ENCODE measurements at regions not wholly inside any gene's neighbourhood (a gene's known extent, or its start where the extent isn't known, plus 50 kb on each side); places are given as distances from the start of the nearest gene placed in this dataset.

- no peak for TF ChIP-seq CTCF (IDR thresholded peaks at IDR 0.05)
- ATAC-seq (ENCODE audit: low FRiP score) (no peak), DNase-seq (ENCODE audit: low spot score) (no peak)
These were observed 259.9 kb downstream of the GLRX3 start for GRCh38 chr10:130396044-130396443.

- TF ChIP-seq CTCF (IDR thresholded peaks at IDR 0.05) = no peak
- DNase-seq (ENCODE audit: low spot score) = no peak
- no peak for ATAC-seq (ENCODE audit: low FRiP score)
These were observed 262.2 kb downstream of the GLRX3 start for GRCh38 chr10:130398090-130398994.

- DNase-seq (ENCODE audit: low spot score) (no peak), ATAC-seq (ENCODE audit: low FRiP score) (no peak)
- no peak for TF ChIP-seq CTCF (IDR thresholded peaks at IDR 0.05)
These were observed 263.3 kb downstream of the GLRX3 start for GRCh38 chr10:130399425-130399950.

- DNase-seq (ENCODE audit: low spot score) (no peak), ATAC-seq (ENCODE audit: low FRiP score) (no peak)
- TF ChIP-seq CTCF (IDR thresholded peaks at IDR 0.05) = no peak
These were observed 264.7 kb downstream of the GLRX3 start for GRCh38 chr10:130400890-130401289.

- DNase-seq (ENCODE audit: low spot score) = no peak
- TF ChIP-seq CTCF (IDR thresholded peaks at IDR 0.05) = no peak
- ATAC-seq (ENCODE audit: low FRiP score) = no peak
These were observed 265.9 kb downstream of the GLRX3 start for GRCh38 chr10:130401860-130402765.

GRCh38 chr10:130403153-130404075 is 267.2 kb downstream of the GLRX3 start:
- ATAC-seq (ENCODE audit: low FRiP score) (no peak), DNase-seq (ENCODE audit: low spot score) (no peak)
- no peak for TF ChIP-seq CTCF (IDR thresholded peaks at IDR 0.05)
